GM12878 (cell line): ENCODE measurements at regions not wholly inside any gene's neighbourhood (a gene's known extent, or its start where the extent isn't known, plus 50 kb on each side); places are given as distances from the start of the nearest gene placed in this dataset.

Experiments
- CREM ChIP-seq: IDR thresholded peaks from 2 replicates; pipeline ENCODE4 v1.6.1; 2014; ENCODE audit warnings: antibody characterized with exemption, low read depth
- FOXM1 ChIP-seq: IDR thresholded peaks from 2 replicates; pipeline ENCODE4 v1.6.1; 2012; ENCODE audit warnings: low read depth, mild to moderate bottlenecking, inconsistent platforms, low read length, moderate library complexity
- HDAC6 ChIP-seq: fragments of 200-600 bp; sonication (generic); IDR thresholded peaks from one replicate; pipeline ENCODE4 v1.8.0; 2017; ENCODE audit warnings: antibody characterized with exemption; ENCODE audit not compliant: unreplicated experiment
- LARP7 ChIP-seq: fragments of 450-650 bp; IDR thresholded peaks from 2 replicates; pipeline ENCODE4 v1.6.1; 2017; ENCODE audit warnings: mild to moderate bottlenecking
- POLR2A ChIP-seq: IDR thresholded peaks from 2 replicates; pipeline ENCODE4 v1.6.1; 2011; ENCODE audit warnings: low read depth, mild to moderate bottlenecking, low read length
- RCOR1 ChIP-seq: conservative IDR thresholded peaks from 2 replicates; pipeline ENCODE4 v1.6.1; 2012; ENCODE audit warnings: low read depth, low read length, improper control_type of control experiment
- TBL1XR1 ChIP-seq: IDR thresholded peaks from 2 replicates; pipeline ENCODE4 v1.6.1; 2012; ENCODE audit warnings: low read depth, low read length, improper control_type of control experiment
- ZNF24 ChIP-seq: fragments of 450-650 bp; IDR thresholded peaks from 2 replicates; pipeline ENCODE4 v1.6.1; 2017; ENCODE audit warnings: antibody characterized with exemption, mild to moderate bottlenecking
- ZNF622 ChIP-seq: fragments of 450-650 bp; IDR thresholded peaks from 2 replicates; pipeline ENCODE4 v1.6.1; 2017; ENCODE audit warnings: mild to moderate bottlenecking, inconsistent platforms
- ZSCAN29 ChIP-seq: fragments of 450-650 bp; IDR thresholded peaks from 2 replicates; pipeline ENCODE4 v1.6.1; 2017; ENCODE audit warnings: mild to moderate bottlenecking, moderate library complexity
- TF ChIP-seq, protein P1 (sequence below), 3 experiments: IDR thresholded peaks in 2 of 3; conservative IDR thresholded peaks in 1 of 3; 2 replicates each; pipeline ENCODE4 v1.5.1; 2011; ENCODE audit warnings: low read depth in 3 of 3, low read length in 3 of 3, mild to moderate bottlenecking in 3 of 3, control low read depth in 2 of 3, moderate library complexity in 2 of 3, inconsistent platforms in 1 of 3, mixed read lengths in 1 of 3; ENCODE audit not compliant: control insufficient read depth in 2 of 3, insufficient read depth in 1 of 3; ENCODE audit errors: extremely low read depth in 1 of 3

- TF ChIP-seq TBL1XR1, result no peak
- TF ChIP-seq RCOR1, result no peak
- no peak for TF ChIP-seq CREM
- no peak for TF ChIP-seq ZSCAN29
- no peak for TF ChIP-seq ZNF622
- no peak for TF ChIP-seq FOXM1
- no peak for TF ChIP-seq POLR2A
- no peak for TF ChIP-seq ZNF24
- TF ChIP-seq, protein P1, sequence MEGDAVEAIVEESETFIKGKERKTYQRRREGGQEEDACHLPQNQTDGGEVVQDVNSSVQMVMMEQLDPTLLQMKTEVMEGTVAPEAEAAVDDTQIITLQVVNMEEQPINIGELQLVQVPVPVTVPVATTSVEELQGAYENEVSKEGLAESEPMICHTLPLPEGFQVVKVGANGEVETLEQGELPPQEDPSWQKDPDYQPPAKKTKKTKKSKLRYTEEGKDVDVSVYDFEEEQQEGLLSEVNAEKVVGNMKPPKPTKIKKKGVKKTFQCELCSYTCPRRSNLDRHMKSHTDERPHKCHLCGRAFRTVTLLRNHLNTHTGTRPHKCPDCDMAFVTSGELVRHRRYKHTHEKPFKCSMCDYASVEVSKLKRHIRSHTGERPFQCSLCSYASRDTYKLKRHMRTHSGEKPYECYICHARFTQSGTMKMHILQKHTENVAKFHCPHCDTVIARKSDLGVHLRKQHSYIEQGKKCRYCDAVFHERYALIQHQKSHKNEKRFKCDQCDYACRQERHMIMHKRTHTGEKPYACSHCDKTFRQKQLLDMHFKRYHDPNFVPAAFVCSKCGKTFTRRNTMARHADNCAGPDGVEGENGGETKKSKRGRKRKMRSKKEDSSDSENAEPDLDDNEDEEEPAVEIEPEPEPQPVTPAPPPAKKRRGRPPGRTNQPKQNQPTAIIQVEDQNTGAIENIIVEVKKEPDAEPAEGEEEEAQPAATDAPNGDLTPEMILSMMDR (IDR thresholded peaks at IDR 0.05 in 2 of 3, conservative IDR thresholded peaks at IDR 0.05 in 1 of 3; ENCODE audit: control insufficient read depth in 2 of 3, extremely low read depth in 1 of 3, insufficient read depth in 1 of 3, low read depth in 3 of 3, low read length in 3 of 3), result no peak
- no peak for TF ChIP-seq LARP7
- TF ChIP-seq HDAC6, result no peak
These were observed 360.7 kb downstream of the PCDH7 start for GRCh38 chr4:31080887-31081286.
